ENCODE measurements at regions not wholly inside any gene's neighbourhood (a gene's known extent, or its start where the extent isn't known, plus 50 kb on each side); places are given as distances from the start of the nearest gene placed in this dataset.

GRCh38 chr7:128160296-128160695, 80.8 kb upstream of the LEP start:
- Histone ChIP-seq H3K27me3 (ENCODE audit: insufficient read depth, poor library complexity, severe bottlenecking) (peaks cover under 1% of the 10 kb centered on the region), H3K4me3 (replicated peaks; ENCODE audit: insufficient read depth, low read length) (no peak overlapping the region), H3K27ac (replicated peaks) (no peak overlapping the region)
- no peak for DNase-seq (ENCODE audit: low read depth in 1 of 2, low spot score in 1 of 2)
- TF ChIP-seq GABPA (IDR thresholded peaks at IDR 0.05; ENCODE audit: low read depth): no peak
- TF ChIP-seq, protein P1, sequence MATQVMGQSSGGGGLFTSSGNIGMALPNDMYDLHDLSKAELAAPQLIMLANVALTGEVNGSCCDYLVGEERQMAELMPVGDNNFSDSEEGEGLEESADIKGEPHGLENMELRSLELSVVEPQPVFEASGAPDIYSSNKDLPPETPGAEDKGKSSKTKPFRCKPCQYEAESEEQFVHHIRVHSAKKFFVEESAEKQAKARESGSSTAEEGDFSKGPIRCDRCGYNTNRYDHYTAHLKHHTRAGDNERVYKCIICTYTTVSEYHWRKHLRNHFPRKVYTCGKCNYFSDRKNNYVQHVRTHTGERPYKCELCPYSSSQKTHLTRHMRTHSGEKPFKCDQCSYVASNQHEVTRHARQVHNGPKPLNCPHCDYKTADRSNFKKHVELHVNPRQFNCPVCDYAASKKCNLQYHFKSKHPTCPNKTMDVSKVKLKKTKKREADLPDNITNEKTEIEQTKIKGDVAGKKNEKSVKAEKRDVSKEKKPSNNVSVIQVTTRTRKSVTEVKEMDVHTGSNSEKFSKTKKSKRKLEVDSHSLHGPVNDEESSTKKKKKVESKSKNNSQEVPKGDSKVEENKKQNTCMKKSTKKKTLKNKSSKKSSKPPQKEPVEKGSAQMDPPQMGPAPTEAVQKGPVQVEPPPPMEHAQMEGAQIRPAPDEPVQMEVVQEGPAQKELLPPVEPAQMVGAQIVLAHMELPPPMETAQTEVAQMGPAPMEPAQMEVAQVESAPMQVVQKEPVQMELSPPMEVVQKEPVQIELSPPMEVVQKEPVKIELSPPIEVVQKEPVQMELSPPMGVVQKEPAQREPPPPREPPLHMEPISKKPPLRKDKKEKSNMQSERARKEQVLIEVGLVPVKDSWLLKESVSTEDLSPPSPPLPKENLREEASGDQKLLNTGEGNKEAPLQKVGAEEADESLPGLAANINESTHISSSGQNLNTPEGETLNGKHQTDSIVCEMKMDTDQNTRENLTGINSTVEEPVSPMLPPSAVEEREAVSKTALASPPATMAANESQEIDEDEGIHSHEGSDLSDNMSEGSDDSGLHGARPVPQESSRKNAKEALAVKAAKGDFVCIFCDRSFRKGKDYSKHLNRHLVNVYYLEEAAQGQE (IDR thresholded peaks at IDR 0.05; ENCODE audit: insufficient replicate concordance, low read depth): no peak
- no peak for TF ChIP-seq CTCF (IDR thresholded peaks at IDR 0.05; ENCODE audit: insufficient read depth, low read length)
- no peak for TF ChIP-seq POLR2AphosphoS5 (IDR thresholded peaks at IDR 0.05; ENCODE audit: low read depth)
- no peak for TF ChIP-seq SPI1 (IDR thresholded peaks at IDR 0.05; ENCODE audit: borderline replicate concordance, low read depth)

DNA sequence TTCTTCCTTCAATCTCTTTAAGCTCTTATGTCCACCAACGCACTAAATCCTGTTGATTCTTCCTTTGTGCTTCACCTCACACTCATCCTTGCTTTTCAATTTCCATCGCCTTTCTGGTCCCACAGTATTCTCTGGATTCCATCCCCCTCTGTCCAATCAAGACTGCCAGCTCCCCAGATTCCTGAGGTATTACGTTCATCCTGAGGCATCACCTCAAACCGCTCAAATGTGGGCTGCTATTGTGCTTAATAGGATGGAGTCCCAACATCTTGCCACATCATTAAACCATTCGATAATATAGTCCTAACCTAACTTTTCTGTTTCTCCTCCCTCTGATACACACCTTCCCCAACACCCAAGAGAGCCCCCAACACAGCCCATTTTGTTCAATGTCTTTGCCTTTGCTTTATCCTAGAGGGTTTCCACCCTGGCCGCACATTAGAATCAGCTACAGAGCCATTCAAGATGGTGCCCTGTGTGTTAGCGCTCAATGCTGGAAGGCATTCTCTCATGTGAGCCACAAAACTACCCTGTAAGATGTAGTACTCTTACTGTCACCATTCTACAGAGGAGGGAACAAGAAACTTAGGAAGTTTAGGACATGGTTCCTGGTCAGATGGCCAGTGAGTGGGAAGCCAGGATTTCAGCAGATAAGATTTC, 79.5 kb upstream of the LEP start:
- no peak overlapping the region for H3K27ac ChIP-seq (replicated peaks)
- H3K4me3 ChIP-seq (replicated peaks; ENCODE audit: insufficient read depth, low read length): no peak overlapping the region
- DNase-seq (ENCODE audit: low read depth in 1 of 2, low spot score in 1 of 2): no peak
- H3K27me3 ChIP-seq (ENCODE audit: insufficient read depth, poor library complexity, severe bottlenecking): peaks cover 13% of the 10 kb centered on the region
- TF ChIP-seq SPI1 (IDR thresholded peaks at IDR 0.05; ENCODE audit: borderline replicate concordance, low read depth) (no peak), CTCF (IDR thresholded peaks at IDR 0.05; ENCODE audit: insufficient read depth, low read length) (no peak), POLR2AphosphoS5 (IDR thresholded peaks at IDR 0.05; ENCODE audit: low read depth) (no peak), GABPA (IDR thresholded peaks at IDR 0.05; ENCODE audit: low read depth) (no peak)
- TF ChIP-seq, protein P1 (IDR thresholded peaks at IDR 0.05; ENCODE audit: insufficient replicate concordance, low read depth): no peak

DNA sequence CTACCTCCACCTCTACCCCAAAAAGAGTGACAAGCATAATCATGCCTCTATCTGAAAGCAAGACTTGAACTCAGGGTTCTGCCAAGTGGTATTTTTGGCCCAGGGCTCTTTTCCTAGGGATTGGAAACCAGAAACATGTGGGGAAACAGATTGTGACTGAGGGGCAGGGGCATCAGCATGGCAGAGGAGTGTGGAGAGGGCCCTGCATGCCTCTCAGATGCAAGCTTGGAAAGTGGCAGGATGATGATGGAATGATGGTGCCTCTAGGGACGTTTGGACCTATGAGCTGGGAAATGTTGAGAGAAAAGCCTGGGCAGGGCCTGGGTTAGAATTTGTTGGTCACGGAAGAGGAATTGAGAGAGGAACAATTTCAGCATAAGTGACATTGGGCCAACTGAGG, 78.4 kb upstream of the LEP start:
- Histone ChIP-seq H3K27me3 (ENCODE audit: insufficient read depth, poor library complexity, severe bottlenecking) (peaks cover 22% of the 10 kb centered on the region), H3K27ac (replicated peaks) (no peak overlapping the region), H3K4me3 (replicated peaks; ENCODE audit: insufficient read depth, low read length) (no peak overlapping the region)
- TF ChIP-seq CTCF (IDR thresholded peaks at IDR 0.05; ENCODE audit: insufficient read depth, low read length) (no peak), SPI1 (IDR thresholded peaks at IDR 0.05; ENCODE audit: borderline replicate concordance, low read depth) (no peak), GABPA (IDR thresholded peaks at IDR 0.05; ENCODE audit: low read depth) (no peak), POLR2AphosphoS5 (IDR thresholded peaks at IDR 0.05; ENCODE audit: low read depth) (no peak)
- TF ChIP-seq, protein P1 (IDR thresholded peaks at IDR 0.05; ENCODE audit: insufficient replicate concordance, low read depth): no peak
- no peak for DNase-seq (ENCODE audit: low read depth in 1 of 2, low spot score in 1 of 2)

All from HL-60 (cell line).